Left colon (tissue), 2 donors: ENCODE measurements at regions not wholly inside any gene's neighbourhood (a gene's known extent, or its start where the extent isn't known, plus 50 kb on each side); places are given as distances from the start of the nearest gene placed in this dataset.
A peak's percentile ranks its signal among the peaks of the same experiment; 100 is the strongest.

Source experiments
- ATAC-seq: fragments of 200-7000 bp; cut with Tn5 transposase; one replicate; pipeline ENCODE4 v1.9.1; 2020; ENCODE audit warnings: mild to moderate bottlenecking, moderate library complexity
- DNase-seq, 2 donors: peaks; one replicate each; pipeline ENCODE4 v3.0.0-alpha.2; 2020
- intact Hi-C, 2 donors: fragments of 100-400 bp; cut with DNase I in 1 of 2; cut with micrococcal nuclease in 1 of 2; formaldehyde crosslinking; loops; one replicate each; pipeline versions ENCODE4 v1.11.2 to v1.14.0; 2022; cut with DNase I, micrococcal nuclease
- donor health status: DM: no; HTN: no; CAD: no.
- donor health status: DM: yes; HTN: yes; CAD: no.

- ATAC-seq (no peak), DNase-seq (no peak)
- intact Hi-C loops: no loop called here
These were observed 51.5 kb downstream of the SST start for GRCh38 chr3:187618722-187619121.

GRCh38 chr3:187617213-187617612, 53.0 kb downstream of the SST start:
- no peak for DNase-seq
- intact Hi-C loops: no loop called here
- ATAC-seq: no peak

GRCh38 chr3:187616307-187616972, 53.8 kb downstream of the SST start:
- DNase-seq (peak in 1 of 2 donors; percentile 43), ATAC-seq (no peak)
- intact Hi-C loops: no loop called here

GRCh38 chr3:187615630-187616029, 54.6 kb downstream of the SST start:
- no peak for ATAC-seq
- no peak for DNase-seq
- intact Hi-C loops: no loop called here

- no peak for ATAC-seq
- DNase-seq: no peak
- intact Hi-C loops: no loop called here
These were observed 57.5 kb downstream of the SST start for GRCh38 chr3:187612656-187613055.

GRCh38 chr3:187610981-187611511, 59.1 kb downstream of the SST start:
- intact Hi-C loops: no loop called here
- ATAC-seq (no peak), DNase-seq (no peak)

- ATAC-seq (no peak), DNase-seq (no peak)
- intact Hi-C loops: no loop called here
These were observed 75.9 kb downstream of the SST start for GRCh38 chr3:187594272-187594671.

- DNase-seq (no peak), ATAC-seq (no peak)
- intact Hi-C loops: no loop called here
These were observed 76.7 kb downstream of the SST start for GRCh38 chr3:187593451-187593850.

GRCh38 chr3:187590861-187591576, 79.2 kb downstream of the SST start:
- intact Hi-C loops: no loop called here
- DNase-seq (no peak), ATAC-seq (no peak)

- DNase-seq: no peak
- no peak for ATAC-seq
- intact Hi-C loops: no loop called here
These were observed 83.1 kb downstream of the SST start for GRCh38 chr3:187587076-187587475.

- intact Hi-C loops: no loop called here
- no peak for DNase-seq
- ATAC-seq: no peak
These were observed 84.0 kb downstream of the SST start for GRCh38 chr3:187586226-187586625.

- DNase-seq (no peak), ATAC-seq (no peak)
- intact Hi-C loops: no loop called here
These were observed 97.8 kb downstream of the SST start for GRCh38 chr3:187572441-187572840.

GRCh38 chr3:187571701-187572100, 98.5 kb downstream of the SST start:
- intact Hi-C loops: no loop called here
- ATAC-seq: no peak

GRCh38 chr3:187570776-187571175, 99.4 kb downstream of the SST start:
- intact Hi-C loops: no loop called here
- DNase-seq (no peak), ATAC-seq (no peak)

More at GRCh38 chr3:187571701-187572100, 98.5 kb downstream of the SST start:
- DNase-seq: no peak

- ATAC-seq (no peak), DNase-seq (no peak)
- intact Hi-C loops: no loop called here
These were observed 102.0 kb downstream of the SST start for GRCh38 chr3:187568171-187568570.

- no peak for ATAC-seq
- intact Hi-C loops: no loop called here
- DNase-seq: no peak
These were observed 102.5 kb downstream of the SST start for GRCh38 chr3:187567661-187568121.

GRCh38 chr3:187567021-187567420, 103.2 kb downstream of the SST start:
- no peak for DNase-seq
- intact Hi-C loops: no loop called here
- no peak for ATAC-seq

GRCh38 chr3:187565701-187566100, 104.5 kb downstream of the SST start:
- intact Hi-C loops: no loop called here
- no peak for DNase-seq
- no peak for ATAC-seq

- DNase-seq (no peak), ATAC-seq (no peak)
- intact Hi-C loops: no loop called here
These were observed 111.2 kb downstream of the SST start for GRCh38 chr3:187558990-187559389.

GRCh38 chr3:187551416-187551815, 118.8 kb downstream of the SST start:
- intact Hi-C loops: no loop called here
- DNase-seq (no peak), ATAC-seq (no peak)
